Stimulated activated CD4-positive, alpha-beta T cell treated with anti-CD3 and anti-CD28 coated beads, Interleukin-4, amount 100 ng/mL, for 48 hours (primary cell): ENCODE measurements at regions not wholly inside any gene's neighbourhood (a gene's known extent, or its start where the extent isn't known, plus 50 kb on each side); places are given as distances from the start of the nearest gene placed in this dataset.
"Not testable (repeated sequence)": the region's sequence is repeated elsewhere in the genome, so short reads cannot be mapped to it uniquely, and the experiment has no call there.

Source experiments
- DNase-seq, 2 donors: peaks; one replicate each; pipeline ENCODE4 v3.0.0-alpha.2; 2020; ENCODE audit warnings: low read depth in 2 of 2

DNA sequence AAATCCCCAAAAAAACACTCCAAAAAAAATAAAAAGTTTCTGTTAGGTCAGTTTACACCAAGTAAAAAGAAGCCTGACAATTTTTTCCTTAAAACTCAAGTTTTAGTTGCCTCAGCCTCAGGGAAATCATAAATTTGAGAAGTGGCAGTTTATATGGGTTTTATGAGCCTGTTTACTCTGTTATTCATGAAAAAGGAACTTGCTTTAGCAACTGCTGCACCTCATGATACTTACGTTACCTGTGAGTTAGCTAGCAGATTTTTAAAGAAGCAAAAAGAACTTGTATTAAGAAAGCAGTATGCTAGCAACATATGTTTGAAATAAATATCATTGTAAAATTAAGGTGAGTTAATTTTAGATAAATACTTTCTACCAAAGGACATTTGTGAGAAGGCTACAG, 1264.5 kb upstream of the PHF14 start:
- DNase-seq = no peak

DNA sequence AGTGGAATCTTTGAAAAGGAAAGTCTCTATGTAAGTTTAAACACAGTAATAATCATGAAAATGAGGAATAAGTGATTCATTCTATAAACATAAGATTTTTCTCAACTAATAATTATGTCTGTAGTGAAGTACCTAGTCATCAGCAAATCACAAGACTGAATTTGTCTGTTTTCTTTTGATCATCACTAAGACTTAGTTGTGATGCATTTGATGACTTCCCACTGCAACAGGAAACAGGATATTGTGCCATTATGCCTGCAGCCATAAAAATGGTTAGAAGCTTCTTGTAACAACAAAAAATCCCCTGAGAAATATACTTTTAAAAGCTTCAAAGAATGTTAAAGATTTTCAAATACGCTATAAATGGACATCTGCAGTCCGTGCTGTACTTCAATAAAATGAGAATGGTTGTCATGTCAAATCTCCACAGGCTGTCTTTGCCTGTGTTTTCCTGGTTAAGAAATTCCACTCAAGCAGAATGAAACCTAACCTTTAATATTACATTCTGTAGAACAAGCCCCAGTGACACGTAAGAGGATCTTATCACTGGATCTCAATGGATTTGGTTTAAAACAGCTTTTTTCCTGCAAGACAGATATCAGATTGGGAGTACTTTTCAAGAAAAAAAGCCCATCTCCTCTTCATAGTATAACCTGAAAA, 1262.3 kb upstream of the PHF14 start:
- no peak for DNase-seq

DNA sequence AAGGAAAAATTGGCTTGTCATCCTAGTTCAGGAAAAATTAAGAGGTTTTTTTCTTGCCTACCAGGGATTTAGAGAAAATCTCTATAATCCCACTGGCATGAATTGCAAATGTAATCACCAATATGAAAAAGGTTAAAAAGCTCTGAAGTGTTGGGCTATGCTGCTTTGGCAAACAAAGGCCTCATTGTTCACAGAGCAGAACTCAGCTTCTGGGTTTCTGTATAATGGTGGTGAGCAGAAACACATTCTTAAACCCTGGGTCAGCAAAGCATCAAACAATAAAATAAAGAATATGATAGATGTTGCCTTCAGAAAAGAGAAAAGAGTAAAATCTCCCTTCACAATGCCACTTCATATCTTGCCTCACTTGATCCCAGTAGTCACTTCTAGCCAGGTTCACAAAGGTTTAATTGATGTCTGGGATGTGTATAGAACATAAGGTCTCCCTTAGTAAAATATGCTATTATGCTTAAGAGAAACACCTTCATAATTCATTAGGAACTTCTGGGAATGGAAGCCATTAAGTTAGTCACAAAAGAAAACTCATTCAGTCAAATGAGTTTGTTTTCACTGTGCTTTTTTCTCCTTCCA, 1255.5 kb upstream of the PHF14 start:
- DNase-seq = no peak

DNA sequence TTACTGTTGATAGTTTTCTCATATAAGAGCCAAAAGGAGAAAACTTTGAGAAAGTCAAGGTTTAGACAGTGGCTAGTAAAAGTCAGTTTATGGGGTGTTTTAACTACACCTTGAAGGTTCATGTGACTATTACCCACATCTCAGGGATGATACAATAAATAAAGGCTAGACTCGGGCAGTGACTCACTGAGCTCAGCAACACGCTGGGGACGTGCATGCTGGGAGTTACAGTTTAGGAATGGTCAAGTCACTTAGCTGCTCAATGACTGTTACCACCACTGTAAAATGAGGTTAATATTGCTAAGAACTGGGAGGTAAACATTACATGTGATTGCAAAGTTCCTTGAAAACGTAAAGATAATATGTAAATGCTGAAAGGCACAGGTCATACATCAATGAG, 1254.4 kb upstream of the PHF14 start:
- no peak for DNase-seq

DNA sequence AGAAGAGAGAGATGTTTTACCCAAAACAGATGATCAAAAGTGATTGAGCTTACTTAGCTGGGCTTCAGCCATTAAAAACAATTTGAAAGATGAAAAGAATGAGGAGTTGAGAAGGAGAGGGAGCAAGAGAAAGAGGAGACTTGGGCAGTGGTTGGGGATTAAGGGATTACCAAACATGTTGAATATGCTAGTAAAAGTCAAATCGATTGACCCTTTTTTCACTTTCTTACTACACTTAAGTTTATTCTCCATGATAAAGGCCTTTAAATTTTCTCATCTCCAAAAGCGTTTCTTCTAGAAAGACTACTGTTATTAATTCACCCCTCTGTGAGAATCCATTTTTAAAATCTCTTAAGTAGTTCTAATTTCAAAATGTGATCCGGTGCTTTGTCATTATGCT, 1254.0 kb upstream of the PHF14 start:
- no peak for DNase-seq

DNA sequence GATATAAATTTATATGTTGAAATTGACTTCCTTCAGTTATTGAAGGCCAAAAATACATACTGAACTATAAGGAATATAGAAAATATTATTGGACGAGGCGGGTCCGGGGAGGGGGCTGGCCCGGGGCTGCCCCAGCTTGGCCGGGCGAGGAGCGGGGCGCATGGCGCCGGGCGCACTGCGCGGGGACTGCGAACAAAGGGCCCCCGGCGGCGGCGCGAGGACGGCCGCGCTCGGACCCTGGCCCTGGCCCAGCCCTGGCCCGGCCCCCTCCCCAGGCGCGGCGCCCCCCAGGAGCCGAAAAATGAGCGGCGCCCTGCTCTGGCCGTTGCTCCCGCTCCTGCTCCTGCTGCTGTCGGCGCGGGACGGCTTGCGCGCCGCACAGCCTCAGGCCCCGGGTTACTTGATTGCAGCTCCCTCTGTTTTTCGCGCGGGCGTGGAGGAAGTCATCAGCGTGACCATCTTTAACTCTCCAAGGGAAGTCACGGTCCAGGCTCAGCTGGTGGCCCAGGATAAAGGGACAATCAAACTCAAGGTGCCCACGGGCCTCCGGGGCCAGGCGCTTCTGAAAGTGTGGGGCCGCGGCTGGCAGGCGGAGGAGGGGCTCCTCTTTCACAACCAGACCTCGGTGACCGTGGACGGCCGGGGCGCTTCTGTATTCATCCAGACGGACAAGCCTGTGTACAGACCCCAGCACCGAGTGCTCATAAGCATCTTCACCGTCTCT, 1247.6 kb upstream of the PHF14 start:
- DNase-seq = not testable (repeated sequence)

DNA sequence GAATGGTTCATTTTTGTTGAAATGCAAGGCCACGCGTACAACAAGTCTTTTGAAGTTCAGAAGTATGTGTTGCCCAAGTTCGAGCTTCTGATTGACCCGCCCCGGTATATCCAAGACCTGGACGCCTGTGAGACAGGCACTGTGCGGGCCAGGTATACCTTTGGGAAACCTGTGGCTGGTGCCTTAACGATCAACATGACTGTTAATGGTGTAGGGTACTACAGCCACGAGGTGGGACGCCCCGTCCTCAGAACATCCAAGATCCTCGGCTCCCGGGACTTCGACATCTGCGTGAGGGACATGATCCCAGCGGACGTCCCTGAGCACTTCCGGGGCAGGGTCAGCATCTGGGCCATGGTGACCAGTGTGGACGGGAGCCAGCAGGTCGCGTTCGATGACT, 1246.9 kb upstream of the PHF14 start:
- not testable (repeated sequence) for DNase-seq

DNA sequence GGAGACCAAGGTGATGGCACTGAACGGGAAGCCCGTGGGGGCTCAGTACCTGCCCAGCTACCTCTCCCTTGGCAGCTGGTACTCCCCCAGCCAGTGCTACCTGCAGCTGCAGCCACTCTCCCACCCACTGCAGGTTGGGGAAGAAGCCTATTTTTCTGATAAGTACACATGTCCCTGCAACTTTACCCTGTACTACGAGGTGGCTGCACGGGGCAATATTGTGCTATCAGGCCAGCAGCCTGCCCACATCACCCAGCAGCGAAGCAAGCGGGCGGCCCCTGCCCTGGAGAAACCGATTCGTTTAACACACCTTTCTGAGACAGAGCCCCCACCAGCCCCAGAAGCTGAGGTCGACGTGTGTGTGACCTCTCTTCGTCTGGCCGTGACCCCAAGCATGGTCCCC, 1246.2 kb upstream of the PHF14 start:
- not testable (repeated sequence) for DNase-seq

DNA sequence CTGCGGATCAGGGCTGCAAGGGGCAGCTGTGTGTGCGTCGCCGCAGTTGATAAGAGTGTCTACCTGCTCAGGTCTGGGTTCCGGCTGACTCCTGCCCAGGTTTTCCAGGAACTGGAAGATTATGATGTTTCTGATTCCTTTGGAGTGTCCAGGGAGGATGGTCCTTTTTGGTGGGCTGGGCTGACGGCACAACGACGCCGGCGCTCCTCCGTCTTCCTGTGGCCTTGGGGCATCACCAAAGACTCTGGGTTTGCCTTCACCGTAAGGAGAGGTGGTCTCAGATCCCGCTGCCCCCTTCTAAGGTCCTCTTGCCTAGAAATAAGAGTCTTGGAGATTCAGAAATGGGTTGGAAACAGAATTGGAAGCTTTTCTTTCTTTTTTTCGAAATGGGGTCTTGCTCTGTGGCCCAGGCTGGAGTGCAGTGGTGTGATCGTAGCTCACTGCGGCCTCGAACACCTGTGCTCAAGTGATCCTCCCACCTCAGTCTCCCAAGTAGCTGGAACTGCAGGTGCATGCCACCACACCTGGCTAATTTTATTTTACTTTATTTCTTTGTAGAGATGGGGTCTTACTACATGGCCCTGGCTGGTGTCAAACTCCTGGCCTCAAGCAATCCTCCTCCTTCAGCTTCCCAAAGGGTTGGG, 1245.5 kb upstream of the PHF14 start:
- not testable (repeated sequence) for DNase-seq

DNA sequence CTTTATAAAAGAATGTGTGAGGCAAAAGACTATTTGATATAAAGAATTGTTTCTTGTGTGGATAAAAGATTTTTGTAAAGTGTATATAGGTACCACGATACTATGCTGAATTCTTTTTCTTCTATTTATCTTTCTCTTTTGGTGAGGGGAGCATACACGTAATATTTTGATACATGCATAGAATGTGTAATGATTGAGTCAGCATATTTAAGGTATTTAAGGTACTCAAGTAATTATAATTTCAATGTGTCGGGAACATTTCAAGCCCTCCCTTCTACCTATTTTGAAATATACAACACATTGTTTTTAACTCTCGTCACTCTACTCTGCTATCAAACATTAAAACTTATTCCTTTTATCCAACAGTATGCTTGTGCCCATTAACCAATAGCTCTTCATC, 1221.6 kb upstream of the PHF14 start:
- no peak for DNase-seq

DNA sequence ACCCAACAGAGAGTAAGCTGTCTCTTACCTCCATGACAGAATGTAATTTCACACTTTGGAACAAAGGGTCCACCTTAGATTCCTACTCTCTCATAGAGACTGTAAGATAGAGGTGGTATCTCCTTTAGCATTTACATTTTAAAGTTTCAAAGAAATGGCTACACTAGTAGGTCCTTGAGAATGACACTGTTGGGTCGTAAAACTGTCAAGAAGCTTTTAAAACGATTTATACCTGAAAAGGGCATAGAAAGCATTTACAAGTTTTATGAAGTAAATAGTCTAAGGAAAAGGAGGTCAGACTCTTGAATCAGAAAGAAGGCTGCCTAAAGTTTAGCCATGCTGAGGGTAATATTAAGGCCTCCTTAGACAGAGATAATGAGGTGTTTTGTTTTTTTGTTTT, 1212.4 kb upstream of the PHF14 start:
- DNase-seq = no peak

DNA sequence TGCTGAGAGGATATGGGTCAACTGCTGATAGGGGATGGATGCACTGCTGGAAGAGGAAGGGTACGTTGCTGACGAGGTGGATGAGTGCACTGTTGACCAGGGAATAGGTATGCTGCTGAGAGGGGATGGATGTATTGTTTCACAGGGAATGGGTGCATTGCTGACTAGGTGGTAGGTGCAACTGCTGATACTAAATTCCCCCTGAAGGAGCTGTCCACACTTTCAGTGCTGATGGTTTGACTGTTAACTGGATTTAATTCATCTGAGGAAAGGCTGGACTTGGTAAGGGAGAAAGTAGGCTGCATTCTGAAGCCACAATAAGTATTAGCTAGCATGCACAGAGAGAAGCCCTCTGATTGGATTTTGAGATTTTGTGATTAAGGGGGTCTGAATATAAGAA, 1196.8 kb upstream of the PHF14 start:
- no peak for DNase-seq

DNA sequence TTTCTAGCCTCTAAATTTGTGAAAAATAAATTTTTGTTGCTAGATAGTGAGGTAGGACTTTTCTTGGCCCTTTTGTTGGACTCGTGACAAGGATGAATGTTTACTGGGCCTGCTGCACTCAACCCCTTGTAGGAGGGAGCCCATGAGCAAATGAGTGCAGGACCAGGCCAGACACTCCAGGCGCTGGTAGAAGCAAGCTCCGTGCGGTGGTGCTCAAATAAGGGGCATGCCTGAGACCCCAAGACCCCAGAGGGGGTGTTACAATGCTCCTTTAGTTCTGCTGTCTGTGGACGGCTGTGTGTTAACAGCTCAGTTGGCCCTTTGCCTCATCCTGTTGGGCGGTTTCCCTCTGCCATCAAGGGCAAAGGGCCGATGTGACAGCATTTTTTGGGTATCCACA, 1195.3 kb upstream of the PHF14 start:
- DNase-seq = no peak

DNA sequence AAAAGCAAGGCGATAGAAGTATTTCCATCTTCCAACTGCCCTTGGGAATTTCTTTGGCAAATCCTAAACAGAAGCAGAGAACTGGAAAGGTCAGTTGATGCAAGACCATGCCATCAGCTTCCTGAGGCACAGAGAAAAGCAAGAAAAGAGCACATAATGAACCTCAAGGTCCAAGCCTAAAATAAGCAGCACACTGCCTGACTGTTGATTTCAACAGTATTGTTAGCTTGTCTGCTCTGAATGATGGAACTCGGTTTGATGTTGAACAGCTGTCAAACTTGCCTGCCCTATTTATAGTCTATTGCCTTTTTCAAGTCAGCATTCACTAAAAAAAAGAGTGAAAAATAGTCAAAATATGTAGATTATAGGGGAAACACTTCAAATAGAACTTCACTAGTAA, 1192.0 kb upstream of the PHF14 start:
- no peak for DNase-seq

DNA sequence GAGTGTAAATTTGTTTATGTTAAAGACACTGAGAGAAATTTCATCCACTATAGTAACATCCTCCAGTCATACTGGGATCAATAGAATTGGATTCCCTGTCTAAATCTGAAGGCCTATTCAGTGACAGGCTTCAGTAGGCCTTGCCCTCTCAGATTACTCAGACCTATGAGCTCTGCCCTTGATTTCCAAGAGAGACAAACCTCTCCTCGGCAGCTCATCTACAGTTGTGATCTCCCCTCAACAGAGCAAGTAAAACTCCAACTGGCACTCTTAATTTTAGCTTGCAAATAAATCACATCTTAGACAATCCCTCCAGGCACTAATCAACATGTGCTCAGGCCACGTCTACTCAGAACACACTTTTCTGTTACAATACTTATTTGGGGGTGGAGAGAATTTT, 1191.4 kb upstream of the PHF14 start:
- no peak for DNase-seq

DNA sequence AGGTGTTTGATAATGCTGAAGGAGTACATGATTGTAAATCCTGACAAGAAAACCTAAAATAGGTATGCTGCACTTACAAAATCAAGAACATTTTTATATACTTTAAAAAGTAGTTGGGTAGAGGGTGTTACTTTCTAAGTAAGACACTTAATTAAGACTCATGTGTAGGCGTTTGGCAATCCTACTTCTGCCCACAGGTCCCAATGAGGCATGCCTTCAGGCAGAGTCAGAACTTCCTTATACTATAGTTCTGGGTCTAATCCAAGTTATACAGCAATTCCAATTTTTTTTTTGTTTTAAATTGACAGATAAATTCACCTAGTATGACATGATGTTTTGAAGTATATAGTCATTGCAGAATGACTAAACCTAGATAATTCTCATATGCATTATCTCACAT, 1188.5 kb upstream of the PHF14 start:
- DNase-seq = no peak

DNA sequence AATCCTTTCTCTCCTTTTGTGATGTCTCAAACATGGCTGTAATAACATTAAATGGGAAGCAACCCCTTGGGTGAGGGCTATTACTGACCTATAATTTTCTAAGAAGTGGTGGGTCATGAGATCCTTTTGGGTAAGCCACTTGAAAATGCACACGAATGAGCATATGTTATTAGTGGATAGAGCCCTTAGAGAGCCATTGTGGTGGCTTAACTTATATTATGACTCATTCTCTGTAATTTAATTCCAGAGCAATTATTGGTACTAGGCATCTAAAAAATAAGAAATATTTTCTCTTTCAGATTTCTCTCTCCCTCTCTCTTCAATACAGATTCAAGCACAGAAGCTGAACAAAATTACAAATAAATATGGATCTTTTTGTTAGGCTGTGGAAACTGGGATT, 1177.4 kb upstream of the PHF14 start:
- no peak for DNase-seq

DNA sequence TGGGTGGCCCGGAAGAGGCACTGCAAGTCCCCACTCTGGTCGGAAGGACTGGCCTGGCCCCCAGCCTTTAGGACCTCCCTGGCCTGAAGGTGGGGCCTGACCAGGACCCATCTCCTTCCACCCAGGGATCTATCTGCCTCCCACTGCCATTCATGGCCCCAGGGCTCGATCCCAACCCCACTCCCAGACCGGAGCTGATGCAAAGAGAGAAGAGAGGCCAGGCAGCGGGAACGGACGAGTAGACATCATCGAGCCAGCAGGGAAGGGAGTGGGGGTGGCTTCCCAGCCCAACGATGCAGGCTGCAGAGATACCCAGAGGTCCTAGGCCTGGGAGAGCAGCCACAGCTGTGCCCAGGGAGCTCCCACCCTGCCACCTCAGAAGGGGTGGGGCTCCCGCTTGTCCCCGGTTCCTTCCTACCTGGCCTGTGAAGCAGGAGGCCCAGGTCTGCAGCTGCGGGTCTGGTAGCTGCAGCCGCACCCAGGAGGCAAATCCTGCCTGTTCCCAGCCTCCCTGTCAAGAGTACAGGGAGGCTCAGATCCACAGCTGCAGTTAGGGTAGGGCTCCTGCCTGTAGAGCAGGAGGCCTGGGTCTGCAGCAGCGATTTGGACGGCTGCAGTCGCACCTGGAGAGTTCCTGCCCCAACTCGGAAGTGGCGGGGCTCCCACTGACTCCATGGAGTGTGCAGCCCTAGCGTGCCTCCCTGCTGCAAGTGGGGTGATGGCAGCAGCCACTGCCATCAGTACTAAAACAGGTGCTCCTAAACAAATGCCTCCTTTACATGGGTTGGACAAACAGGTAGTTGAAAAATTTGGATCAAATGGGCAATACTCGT, 1151.0 kb upstream of the PHF14 start:
- no peak for DNase-seq

DNA sequence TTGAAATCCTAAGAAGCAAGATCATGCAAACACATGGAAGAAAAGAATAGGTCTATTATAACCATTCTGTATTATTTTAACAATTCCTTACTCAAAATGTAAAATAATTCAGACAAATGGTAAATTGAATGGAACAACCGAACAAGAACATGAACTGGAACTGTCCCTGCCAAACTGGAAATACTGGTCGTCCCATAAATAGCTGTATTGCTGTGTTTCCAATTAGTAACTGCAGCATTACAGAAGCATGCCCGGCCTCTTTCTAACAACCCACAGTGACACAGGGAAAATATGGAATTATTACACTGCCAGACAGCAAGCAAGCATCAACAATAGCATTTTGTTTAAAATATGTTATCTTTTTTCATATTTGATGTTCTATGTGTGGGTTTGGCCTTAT, 1138.5 kb upstream of the PHF14 start:
- DNase-seq = no peak

DNA sequence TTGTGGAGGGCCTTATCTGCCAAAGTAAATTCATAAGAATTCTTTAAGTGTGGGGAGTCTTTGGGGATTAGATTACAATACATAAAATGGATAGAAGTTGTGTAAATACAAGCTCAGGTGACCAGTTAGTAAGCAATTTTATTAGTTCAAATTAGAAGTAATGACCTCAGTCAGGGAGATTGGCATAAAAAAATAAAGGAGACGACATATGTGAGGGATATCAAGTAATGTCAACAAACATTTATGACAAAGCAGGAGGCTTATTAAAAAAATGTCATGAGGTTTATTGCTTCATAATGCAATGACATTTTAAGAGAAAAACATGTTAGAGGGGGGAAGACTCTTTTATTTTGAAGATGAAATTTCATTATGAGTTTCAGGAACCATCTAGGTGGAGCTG, 1137.0 kb upstream of the PHF14 start:
- no peak for DNase-seq

DNA sequence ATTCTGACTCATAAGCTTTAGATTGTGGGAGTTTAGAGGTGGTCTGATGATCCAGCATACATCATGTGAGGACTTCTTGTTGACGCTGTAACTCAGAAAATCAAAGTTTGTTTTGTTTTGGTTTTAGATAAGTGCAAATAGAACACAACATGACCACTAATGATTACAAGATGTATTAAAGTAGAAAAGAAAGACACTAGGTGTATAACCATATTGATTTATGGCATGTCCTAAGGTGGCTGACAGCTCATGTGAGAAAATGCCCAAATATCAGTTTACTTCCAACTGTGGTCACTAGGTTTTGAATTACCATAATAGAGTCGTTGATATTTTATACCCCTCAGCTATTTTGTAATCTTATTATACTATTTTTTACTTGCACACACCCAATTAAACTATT, 1131.4 kb upstream of the PHF14 start:
- DNase-seq = no peak

DNA sequence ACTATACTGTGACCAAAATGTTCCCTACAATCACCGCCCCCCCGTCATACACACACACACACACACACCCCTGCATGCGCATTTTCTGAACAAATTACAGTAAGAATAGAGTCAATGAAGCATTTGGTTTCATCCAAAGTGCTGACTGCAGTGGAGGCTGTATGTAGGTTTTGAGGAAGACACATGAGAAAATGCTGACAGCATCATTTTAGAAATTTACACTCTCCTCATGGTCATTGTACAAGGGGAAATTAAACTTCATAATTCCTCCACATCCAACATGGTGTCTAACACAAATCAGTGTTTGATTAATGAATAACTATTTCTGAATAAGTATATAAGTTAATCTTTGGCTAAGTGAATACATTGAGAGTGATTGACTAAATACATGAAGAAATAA, 1126.8 kb upstream of the PHF14 start:
- no peak for DNase-seq
